Activated CD8-positive, alpha-beta T cell treated with anti-CD3 and anti-CD28 coated beads for 36 hours (primary cell): ENCODE measurements at regions not wholly inside any gene's neighbourhood (a gene's known extent, or its start where the extent isn't known, plus 50 kb on each side); places are given as distances from the start of the nearest gene placed in this dataset.

Experiments used
- ATAC-seq: fragments of 200-7000 bp; cut with Tn5 transposase; one replicate; pipeline ENCODE4 v1.10.0; 2021; ENCODE audit warnings: mild to moderate bottlenecking, moderate library complexity
- CTCF ChIA-PET: fragments of 350-600 bp; sonication (Branson Sonifier 250); formaldehyde crosslinking; loops from one replicate; lab custom pipeline; 2021; ENCODE audit warnings: antibody characterized with exemption; lab: Charles Lee
- POLR2A ChIA-PET: fragments of 350-600 bp; sonication (Branson Sonifier 250); formaldehyde crosslinking; loops from one replicate; lab custom pipeline; 2021; ENCODE audit warnings: antibody characterized with exemption; lab: Charles Lee
- DNase-seq: peaks from one replicate; pipeline ENCODE4 v3.0.0-alpha.2; 2020
- H3K27ac Mint-ChIP-seq: one replicate; pipeline ENCODE4 v1.8.0; 2021; ENCODE audit warnings: mild to moderate bottlenecking, mixed read lengths
- H3K27me3 Mint-ChIP-seq: one replicate; pipeline ENCODE4 v1.8.0; 2021; ENCODE audit warnings: mixed read lengths
- H3K36me3 Mint-ChIP-seq: one replicate; pipeline ENCODE4 v1.8.0; 2021; ENCODE audit warnings: low read depth, mixed read lengths
- H3K4me1 Mint-ChIP-seq: one replicate; pipeline ENCODE4 v1.8.0; 2021; ENCODE audit warnings: low read depth, mixed read lengths
- H3K4me3 Mint-ChIP-seq: one replicate; pipeline ENCODE4 v1.8.0; 2021; ENCODE audit warnings: mild to moderate bottlenecking, moderate library complexity, mixed read lengths
- H3K9me3 Mint-ChIP-seq: one replicate; pipeline ENCODE4 v1.8.0; 2021; ENCODE audit warnings: mixed read lengths
- CTCF ChIP-seq: fragments of 200-600 bp; IDR thresholded peaks from one replicate; pipeline ENCODE4 v1.8.0; 2022; ENCODE audit warnings: antibody characterized with exemption, mild to moderate bottlenecking
- intact Hi-C: fragments of 100-400 bp; cut with micrococcal nuclease; formaldehyde crosslinking; loops from one replicate; pipeline ENCODE4 v1.10.0; 2022

GRCh38 chr6:138596591-138596990 lies 97.3 kb upstream of the NHSL1 start:
- no peak overlapping the region for H3K4me3 Mint-ChIP-seq
- ATAC-seq (no peak), DNase-seq (no peak)
- CTCF ChIA-PET, result interaction anchor here (1.4 kb wide), 1 partner anchor 12 kb away, joined by 4 read pairs; no protein-coding TSS in a partner anchor
- H3K4me1 Mint-ChIP-seq, result peaks cover 25% of the 10 kb centered on the region
- intact Hi-C loops, result no loop called here
- no peak overlapping the region for H3K27ac Mint-ChIP-seq
- peaks cover 2% of the 10 kb centered on the region for H3K27me3 Mint-ChIP-seq
- no peaks in the 10 kb centered on the region for H3K9me3 Mint-ChIP-seq
- POLR2A ChIA-PET, result no interaction called here
- no peaks in the 10 kb centered on the region for H3K36me3 Mint-ChIP-seq
- no peak for TF ChIP-seq CTCF

GRCh38 chr6:138597336-138597735 lies 98.0 kb upstream of the NHSL1 start:
- H3K4me3 Mint-ChIP-seq, result no peak overlapping the region

GRCh38 chr6:138598562-138599173 lies 99.4 kb upstream of the NHSL1 start:
- Mint-ChIP-seq H3K9me3 (no peaks in the 10 kb centered on the region), H3K36me3 (no peaks in the 10 kb centered on the region), H3K4me3 (no peak overlapping the region), H3K4me1 (peaks cover 7% of the 10 kb centered on the region), H3K27me3 (peaks cover 12% of the 10 kb centered on the region), H3K27ac (no peak overlapping the region)
- DNase-seq (no peak), ATAC-seq (no peak)
- CTCF ChIA-PET, result interaction anchor here (1.1 to 1.8 kb wide), 4 partner anchors 8 to 168 kb away, joined by 3 to 6 read pairs (median 4); no protein-coding TSS in a partner anchor
- POLR2A ChIA-PET, result no interaction called here
- no peak for TF ChIP-seq CTCF
- intact Hi-C loops, result no loop called here

More at GRCh38 chr6:138597336-138597735, 98.0 kb upstream of the NHSL1 start:
- Mint-ChIP-seq H3K27me3 (peaks cover 6% of the 10 kb centered on the region), H3K4me1 (peaks cover 19% of the 10 kb centered on the region), H3K36me3 (no peaks in the 10 kb centered on the region), H3K27ac (no peak overlapping the region), H3K9me3 (no peaks in the 10 kb centered on the region)
- intact Hi-C loops, result no loop called here
- DNase-seq (no peak), ATAC-seq (no peak)
- POLR2A ChIA-PET, result no interaction called here
- CTCF ChIA-PET, result interaction anchor here (1.4 kb wide), 1 partner anchor 9 kb away, joined by 3 read pairs; no protein-coding TSS in a partner anchor
- no peak for TF ChIP-seq CTCF

GRCh38 chr6:138600261-138600660 lies 101.0 kb upstream of the NHSL1 start:
- TF ChIP-seq CTCF, result no peak
- H3K27ac Mint-ChIP-seq, result no peak overlapping the region
- H3K4me1 Mint-ChIP-seq, result no peaks in the 10 kb centered on the region
- CTCF ChIA-PET, result interaction anchor here (1.8 kb wide), 1 partner anchor 10 kb away, joined by 6 read pairs; no protein-coding TSS in a partner anchor
- H3K36me3 Mint-ChIP-seq, result no peaks in the 10 kb centered on the region
- ATAC-seq (no peak), DNase-seq (no peak)
- intact Hi-C loops, result no loop called here
- H3K9me3 Mint-ChIP-seq, result no peaks in the 10 kb centered on the region
- POLR2A ChIA-PET, result no interaction called here
- H3K27me3 Mint-ChIP-seq, result peaks cover 18% of the 10 kb centered on the region
- no peak overlapping the region for H3K4me3 Mint-ChIP-seq

DNA sequence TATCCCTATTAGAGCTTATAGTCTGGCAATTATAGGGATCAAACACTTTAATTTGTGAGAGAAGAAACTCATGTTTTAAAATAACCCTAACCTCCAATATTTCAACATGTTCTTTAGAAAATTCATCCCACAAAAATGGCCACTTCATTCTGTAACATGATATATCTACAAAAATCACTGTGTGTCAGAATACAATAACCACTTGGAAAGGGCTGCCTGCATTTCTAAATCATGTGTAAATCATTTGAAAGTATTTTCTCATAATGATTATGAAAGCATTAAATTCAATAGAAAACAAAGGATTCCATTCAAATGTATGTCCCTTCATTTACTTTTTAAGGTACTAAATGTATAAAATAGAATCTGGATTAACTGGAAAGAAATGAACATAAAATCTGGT lies 101.4 kb upstream of the NHSL1 start:
- intact Hi-C loops, result no loop called here
- no peak overlapping the region for H3K4me3 Mint-ChIP-seq
- no peaks in the 10 kb centered on the region for H3K9me3 Mint-ChIP-seq
- TF ChIP-seq CTCF, result no peak
- DNase-seq (no peak), ATAC-seq (no peak)
- no peaks in the 10 kb centered on the region for H3K4me1 Mint-ChIP-seq
- no peaks in the 10 kb centered on the region for H3K36me3 Mint-ChIP-seq
- POLR2A ChIA-PET, result no interaction called here
- peaks cover 18% of the 10 kb centered on the region for H3K27me3 Mint-ChIP-seq
- CTCF ChIA-PET, result interaction anchor here (1.8 kb wide), 2 partner anchors 10 to 13 kb away, joined by 3 to 6 read pairs; no protein-coding TSS in a partner anchor
- H3K27ac Mint-ChIP-seq, result no peak overlapping the region
